H9 (cell line): ENCODE measurements at regions not wholly inside any gene's neighbourhood (a gene's known extent, or its start where the extent isn't known, plus 50 kb on each side); places are given as distances from the start of the nearest gene placed in this dataset.
"Not testable (repeated sequence)": the region's sequence is repeated elsewhere in the genome, so short reads cannot be mapped to it uniquely, and the experiment has no call there.

Experiments used
- DNase-seq: peaks from one replicate; pipeline ENCODE4 v3.0.0-alpha.2; 2017
- H2AFZ ChIP-seq: one replicate; pipeline ENCODE4 v1.6.1; 2013; ENCODE audit warnings: mild to moderate bottlenecking, low read length, control low read depth, moderate library complexity
- H2AK5ac ChIP-seq: 2 replicates; pipeline ENCODE4 v1.6.1; 2013; ENCODE audit warnings: low read length, control low read depth, mixed read lengths; ENCODE audit not compliant: insufficient read length
- H2BK120ac ChIP-seq: one replicate; pipeline ENCODE4 v1.6.1; 2013; ENCODE audit warnings: low read depth, mild to moderate bottlenecking, low read length, control low read depth, inconsistent platforms; ENCODE audit not compliant: poor library complexity, severe bottlenecking
- H2BK12ac ChIP-seq: 2 replicates; pipeline ENCODE4 v1.6.1; 2013; ENCODE audit warnings: low read length, control low read depth, mixed read lengths, low read depth; ENCODE audit not compliant: insufficient read length
- H2BK15ac ChIP-seq: 2 replicates; pipeline ENCODE4 v1.6.1; 2013; ENCODE audit warnings: low read depth, low read length, control low read depth
- H2BK20ac ChIP-seq: one replicate; pipeline ENCODE4 v1.6.1; 2013; ENCODE audit warnings: low read depth, mild to moderate bottlenecking, low read length, control low read depth, inconsistent platforms; ENCODE audit not compliant: poor library complexity, severe bottlenecking
- H2BK5ac ChIP-seq: 2 replicates; pipeline ENCODE4 v1.6.1; 2013; ENCODE audit warnings: low read length, control low read depth, mixed read lengths; ENCODE audit not compliant: insufficient read length
- H3K14ac ChIP-seq: 2 replicates; pipeline ENCODE4 v1.6.1; 2013; ENCODE audit warnings: low read length, control low read depth; ENCODE audit not compliant: insufficient read depth
- H3K18ac ChIP-seq: 2 replicates; pipeline ENCODE4 v1.6.1; 2013; ENCODE audit warnings: low read depth, mild to moderate bottlenecking, mixed read lengths, low read length, control low read depth; ENCODE audit not compliant: insufficient read length
- H3K23ac ChIP-seq: 2 replicates; pipeline ENCODE4 v1.6.1; 2013; ENCODE audit warnings: low read length, control low read depth, mixed read lengths, low read depth; ENCODE audit not compliant: insufficient read length
- H3K23me2 ChIP-seq: 2 replicates; pipeline ENCODE4 v1.6.1; 2013; ENCODE audit warnings: low read depth, mild to moderate bottlenecking, mixed read lengths, low read length, control low read depth; ENCODE audit not compliant: insufficient read length, poor library complexity, severe bottlenecking
- H3K27ac ChIP-seq: 2 replicates; pipeline ENCODE4 v1.5.1; 2013; ENCODE audit warnings: low read length, control low read depth, mixed read lengths, low read depth; ENCODE audit not compliant: insufficient read length
- H3K27me3 ChIP-seq: 2 replicates; pipeline ENCODE4 v1.6.1; 2013; ENCODE audit warnings: low read length, control low read depth, inconsistent platforms; ENCODE audit not compliant: insufficient read depth
- H3K4ac ChIP-seq: 2 replicates; pipeline ENCODE4 v1.6.1; 2013; ENCODE audit warnings: low read depth, mild to moderate bottlenecking, control low read depth, inconsistent platforms, low read length, moderate library complexity
- H3K4me1 ChIP-seq: 2 replicates; pipeline ENCODE4 v1.6.1; 2013; ENCODE audit warnings: low read length, control low read depth, inconsistent platforms; ENCODE audit not compliant: insufficient read depth
- H3K4me2 ChIP-seq: 2 replicates; pipeline ENCODE4 v1.6.1; 2013; ENCODE audit warnings: low read length, control low read depth, mixed read lengths; ENCODE audit not compliant: insufficient read length, insufficient read depth
- H3K56ac ChIP-seq: 2 replicates; pipeline ENCODE4 v1.6.1; 2013; ENCODE audit warnings: low read depth, mild to moderate bottlenecking, mixed read lengths, low read length, control low read depth; ENCODE audit not compliant: insufficient read length
- H3K79me1 ChIP-seq: 2 replicates; pipeline ENCODE4 v1.6.1; 2013; ENCODE audit warnings: low read depth, mild to moderate bottlenecking, moderate library complexity, low read length, control low read depth, inconsistent platforms; ENCODE audit not compliant: insufficient read depth, poor library complexity, severe bottlenecking
- H3K79me2 ChIP-seq: 2 replicates; pipeline ENCODE4 v1.6.1; 2013; ENCODE audit warnings: low read length, control low read depth, inconsistent platforms; ENCODE audit not compliant: insufficient read depth
- H3K9ac ChIP-seq: 2 replicates; pipeline ENCODE4 v1.6.1; 2013; ENCODE audit warnings: low read length, control low read depth, mixed read lengths; ENCODE audit not compliant: insufficient read length; ENCODE audit errors: extremely low read depth
- H3K9me3 ChIP-seq: one replicate; pipeline ENCODE4 v1.6.1; 2013; ENCODE audit warnings: low read depth, low read length, inconsistent platforms; ENCODE audit not compliant: control insufficient read depth
- H3T11ph ChIP-seq: one replicate; pipeline ENCODE4 v1.6.1; 2013; ENCODE audit warnings: mild to moderate bottlenecking, low read length, control low read depth, inconsistent platforms
- H4K20me1 ChIP-seq: one replicate; pipeline ENCODE4 v1.6.1; 2013; ENCODE audit not compliant: control insufficient read depth, insufficient read length, insufficient read depth
- H4K5ac ChIP-seq: 2 replicates; pipeline ENCODE4 v1.6.1; 2013; ENCODE audit warnings: low read depth, mild to moderate bottlenecking, mixed read lengths, low read length, control low read depth; ENCODE audit not compliant: insufficient read length
- H4K8ac ChIP-seq: replicated peaks from 2 replicates; pipeline ENCODE4 v1.6.1; 2013; ENCODE audit warnings: low read length, control low read depth, mixed read lengths, low read depth; ENCODE audit not compliant: insufficient read length
- H4K91ac ChIP-seq: 2 replicates; pipeline ENCODE4 v1.6.1; 2013; ENCODE audit warnings: low read depth, mild to moderate bottlenecking, moderate library complexity, mixed read lengths, low read length, control low read depth; ENCODE audit not compliant: insufficient read length
- H3K27ac Mint-ChIP-seq, 3 experiments: 2 replicates in 2 of 3; 3 replicates in 1 of 3; pipeline ENCODE4 v1.8.0; 2020 to 2021; ENCODE audit warnings: mixed read lengths in 3 of 3, mild to moderate bottlenecking in 1 of 3, moderate library complexity in 1 of 3
- H3K27me3 Mint-ChIP-seq: 2 replicates; pipeline ENCODE4 v1.8.0; 2021; ENCODE audit warnings: low read depth, mild to moderate bottlenecking, moderate library complexity, mixed read lengths
- H3K36me3 Mint-ChIP-seq, 3 experiments: 2 replicates in 2 of 3; 3 replicates in 1 of 3; pipeline ENCODE4 v1.8.0; 2020 to 2021; ENCODE audit warnings: low read depth in 3 of 3, mixed read lengths in 3 of 3; ENCODE audit not compliant: insufficient read depth in 1 of 3
- H3K4me1 Mint-ChIP-seq, 2 experiments: 2 replicates each; pipeline ENCODE4 v1.8.0; 2020; ENCODE audit warnings: mixed read lengths in 2 of 2
- H3K4me3 Mint-ChIP-seq, 2 experiments: 2 replicates in 1 of 2; 3 replicates in 1 of 2; pipeline ENCODE4 v1.8.0; 2020 to 2021; ENCODE audit warnings: mild to moderate bottlenecking in 2 of 2, mixed read lengths in 2 of 2, moderate library complexity in 1 of 2
- H3K9me3 Mint-ChIP-seq, 2 experiments: 2 replicates in 1 of 2; 3 replicates in 1 of 2; pipeline ENCODE4 v1.8.0; 2020; ENCODE audit warnings: mild to moderate bottlenecking in 2 of 2, mixed read lengths in 2 of 2, moderate library complexity in 1 of 2
- WGBS: extraction: QIAGEN DNeasy Blood & Tissue Kit; methylation state at CpG from one replicate; pipeline ENCODE4 v1.1.7; 2013; ENCODE audit warnings: missing lambda C conversion rate, low lambda C conversion rate, mixed read lengths; ENCODE audit not compliant: insufficient read length; ENCODE audit errors: extremely low coverage; 5-methylcytosine and 5-hydroxymethylcytosine counted together

GRCh38 chr1:121470401-121470800, 285.6 kb downstream of the SRGAP2C start:
- H4K20me1 ChIP-seq, H3T11ph ChIP-seq, H4K8ac ChIP-seq, H3K14ac ChIP-seq, H3K27ac Mint-ChIP-seq, H3K9me3 ChIP-seq, H3K4me1 ChIP-seq, H3K27me3 Mint-ChIP-seq, H2BK120ac ChIP-seq, DNase-seq, H2BK5ac ChIP-seq, H3K23me2 ChIP-seq, H3K79me2 ChIP-seq, H3K23ac ChIP-seq, H2AK5ac ChIP-seq, H3K4me2 ChIP-seq, H2BK20ac ChIP-seq, H2AFZ ChIP-seq, H3K27ac ChIP-seq, H3K79me1 ChIP-seq, H3K56ac ChIP-seq, H3K4ac ChIP-seq, H3K27me3 ChIP-seq, H3K18ac ChIP-seq, H2BK15ac ChIP-seq, H3K9ac ChIP-seq, H4K5ac ChIP-seq, H2BK12ac ChIP-seq, H3K4me3 Mint-ChIP-seq, H4K91ac ChIP-seq: not testable (repeated sequence)
- peaks cover 23 to 26% of the 10 kb centered on the region in 2 experiments for H3K9me3 Mint-ChIP-seq
- H3K36me3 Mint-ChIP-seq, result peaks cover 15 to 20% (median 16%) of the 10 kb centered on the region in 3 experiments
- no CpG with 5 or more reads among the region's 2 CpGs for WGBS
- peaks cover 16 to 17% of the 10 kb centered on the region in 2 experiments for H3K4me1 Mint-ChIP-seq
